ENCODE measurements at regions not wholly inside any gene's neighbourhood (a gene's known extent, or its start where the extent isn't known, plus 50 kb on each side); places are given as distances from the start of the nearest gene placed in this dataset.
"Not testable (repeated sequence)": the region's sequence is repeated elsewhere in the genome, so short reads cannot be mapped to it uniquely, and the experiment has no call there.

DNA sequence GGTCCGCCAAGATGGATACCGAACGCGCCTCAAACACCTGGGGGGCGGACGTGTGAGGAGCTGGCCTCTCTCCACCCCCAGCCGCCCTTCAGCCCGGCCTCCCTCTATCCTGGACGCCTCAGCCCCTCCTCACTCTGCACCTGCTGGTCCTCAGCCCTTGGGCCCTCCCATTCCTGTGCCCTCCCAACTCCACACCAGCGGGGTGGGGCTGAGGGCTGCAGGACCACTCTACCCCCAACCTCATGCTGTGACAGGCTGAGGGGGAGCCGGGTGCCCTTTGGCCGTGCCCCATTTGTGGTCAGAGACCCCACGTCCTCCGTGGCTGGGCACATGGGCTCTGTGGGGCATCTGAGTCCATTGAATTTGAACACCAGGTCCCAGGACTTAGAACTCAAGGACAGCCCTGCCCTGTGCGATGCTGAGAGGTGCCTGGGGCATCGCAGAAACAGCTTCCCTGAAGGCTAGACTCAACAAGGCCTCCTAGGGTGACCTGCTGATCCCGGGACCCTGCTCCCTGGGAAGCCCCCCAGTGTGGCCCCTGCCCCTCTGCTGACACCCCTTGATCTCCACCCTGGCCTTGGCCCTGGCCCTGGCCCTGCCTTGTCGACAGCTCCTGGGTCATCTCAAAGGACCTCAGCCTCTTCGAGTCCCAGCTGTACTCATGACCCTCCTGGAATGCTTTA, 82.0 kb upstream of the SFSWAP start:
- in situ Hi-C loops (cut with MboI; ENCODE audit: low sequenced_read_pairs, unreplicated experiment) = no loop called here
- TF ChIP-seq, protein P1, sequence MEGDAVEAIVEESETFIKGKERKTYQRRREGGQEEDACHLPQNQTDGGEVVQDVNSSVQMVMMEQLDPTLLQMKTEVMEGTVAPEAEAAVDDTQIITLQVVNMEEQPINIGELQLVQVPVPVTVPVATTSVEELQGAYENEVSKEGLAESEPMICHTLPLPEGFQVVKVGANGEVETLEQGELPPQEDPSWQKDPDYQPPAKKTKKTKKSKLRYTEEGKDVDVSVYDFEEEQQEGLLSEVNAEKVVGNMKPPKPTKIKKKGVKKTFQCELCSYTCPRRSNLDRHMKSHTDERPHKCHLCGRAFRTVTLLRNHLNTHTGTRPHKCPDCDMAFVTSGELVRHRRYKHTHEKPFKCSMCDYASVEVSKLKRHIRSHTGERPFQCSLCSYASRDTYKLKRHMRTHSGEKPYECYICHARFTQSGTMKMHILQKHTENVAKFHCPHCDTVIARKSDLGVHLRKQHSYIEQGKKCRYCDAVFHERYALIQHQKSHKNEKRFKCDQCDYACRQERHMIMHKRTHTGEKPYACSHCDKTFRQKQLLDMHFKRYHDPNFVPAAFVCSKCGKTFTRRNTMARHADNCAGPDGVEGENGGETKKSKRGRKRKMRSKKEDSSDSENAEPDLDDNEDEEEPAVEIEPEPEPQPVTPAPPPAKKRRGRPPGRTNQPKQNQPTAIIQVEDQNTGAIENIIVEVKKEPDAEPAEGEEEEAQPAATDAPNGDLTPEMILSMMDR (IDR thresholded peaks at IDR 0.05; ENCODE audit: borderline replicate concordance, control extremely low read depth, extremely low read depth, insufficient read depth, missing control alignments) = no peak
- peak; percentile 30 for DNase-seq (ENCODE audit: low spot score)

- TF ChIP-seq, protein P1 (IDR thresholded peaks at IDR 0.05; ENCODE audit: borderline replicate concordance, control extremely low read depth, extremely low read depth, insufficient read depth, missing control alignments) = no peak
- DNase-seq (ENCODE audit: low spot score) = no peak
- in situ Hi-C loops (cut with MboI; ENCODE audit: low sequenced_read_pairs, unreplicated experiment) = no loop called here
These were observed 79.7 kb upstream of the SFSWAP start for GRCh38 chr12:131631230-131631629.

DNA sequence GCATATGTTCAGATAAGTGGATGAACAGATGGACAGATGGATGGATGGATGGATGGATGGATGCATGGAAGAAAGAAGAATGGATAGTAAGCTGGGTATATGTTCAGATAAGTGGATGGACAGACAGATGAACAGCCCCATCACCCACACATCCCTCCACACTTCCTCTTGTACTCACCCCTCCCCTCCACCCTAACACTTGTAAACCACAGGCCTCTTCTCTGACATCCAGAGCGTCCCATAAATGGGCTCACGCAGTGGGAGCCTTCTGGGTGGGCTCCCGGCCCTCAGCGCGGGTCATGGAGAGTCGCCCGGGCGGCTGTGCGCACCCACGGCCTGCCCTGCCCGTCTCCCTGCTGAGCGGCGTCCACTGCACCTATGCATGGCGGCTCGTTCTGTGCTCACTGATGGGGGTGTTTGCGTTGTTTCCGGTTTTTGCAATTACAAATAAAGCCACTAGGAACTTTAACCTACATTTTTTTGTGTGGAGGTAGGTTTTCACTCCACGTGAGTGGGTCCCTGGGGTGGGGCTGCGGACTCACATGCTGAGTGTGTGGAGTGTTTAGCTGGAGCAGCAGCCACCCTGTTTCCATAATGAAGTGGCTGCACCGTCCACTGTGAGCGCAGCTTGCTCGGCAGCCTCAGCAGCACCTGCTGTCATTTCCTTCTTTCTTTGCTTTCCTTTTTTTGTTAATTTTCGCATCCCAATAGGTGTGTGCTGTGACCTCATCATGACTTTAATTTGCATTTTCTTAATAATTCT, 78.8 kb upstream of the SFSWAP start:
- DNase-seq (ENCODE audit: low spot score); in situ Hi-C loops (cut with MboI; ENCODE audit: low sequenced_read_pairs, unreplicated experiment): not testable (repeated sequence)

- DNase-seq (ENCODE audit: low spot score); in situ Hi-C loops (cut with MboI; ENCODE audit: low sequenced_read_pairs, unreplicated experiment): not testable (repeated sequence)
These were observed 78.3 kb upstream of the SFSWAP start for GRCh38 chr12:131632652-131633023.

GRCh38 chr12:131633610-131634009, 77.3 kb upstream of the SFSWAP start:
- not testable (repeated sequence) for DNase-seq (ENCODE audit: low spot score)

DNA sequence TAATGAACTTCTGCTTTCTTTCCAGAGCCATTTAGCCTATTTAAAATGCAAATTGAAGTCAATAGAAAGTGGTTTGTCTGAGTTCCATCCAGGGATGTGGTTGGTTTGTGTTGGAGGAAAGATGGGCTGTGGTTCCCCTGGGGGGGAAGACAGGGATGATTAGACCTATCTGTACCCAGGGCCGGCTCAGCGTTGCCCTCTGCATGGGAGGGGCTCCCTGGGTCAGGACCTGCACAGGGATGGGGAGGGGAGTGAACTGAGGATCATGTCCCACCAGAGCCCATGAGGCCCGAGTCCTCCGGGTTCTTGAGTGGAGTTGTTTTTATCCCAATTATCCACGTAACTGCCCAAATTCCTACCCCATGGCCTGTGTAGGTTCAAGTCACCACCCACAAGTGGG, 76.9 kb upstream of the SFSWAP start:
- TF ChIP-seq, protein P1 (IDR thresholded peaks at IDR 0.05; ENCODE audit: borderline replicate concordance, control extremely low read depth, extremely low read depth, insufficient read depth, missing control alignments) = no peak
- in situ Hi-C loops (cut with MboI; ENCODE audit: low sequenced_read_pairs, unreplicated experiment) = no loop called here
- DNase-seq (ENCODE audit: low spot score) = no peak

More at GRCh38 chr12:131633610-131634009, 77.3 kb upstream of the SFSWAP start:
- in situ Hi-C loops (cut with MboI; ENCODE audit: low sequenced_read_pairs, unreplicated experiment) = not testable (repeated sequence)

DNA sequence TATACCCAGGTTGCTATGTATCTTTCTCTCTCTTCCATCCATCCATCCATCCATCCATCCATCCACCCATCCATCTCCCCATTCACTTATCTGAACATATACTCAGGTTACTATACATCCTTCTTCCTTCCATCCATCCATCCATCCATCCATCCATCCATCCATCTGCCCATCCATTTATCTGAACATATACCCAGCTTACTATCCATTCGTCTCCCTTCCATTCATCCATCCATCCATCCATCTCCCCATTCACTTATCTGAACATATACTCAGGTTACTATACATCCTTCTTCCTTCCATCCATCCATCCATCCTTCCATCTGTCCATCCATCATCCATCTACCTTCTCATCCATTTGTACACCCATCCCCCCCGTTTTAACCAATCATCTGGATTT, 75.9 kb upstream of the SFSWAP start:
- in situ Hi-C loops (cut with MboI; ENCODE audit: low sequenced_read_pairs, unreplicated experiment); DNase-seq (ENCODE audit: low spot score): not testable (repeated sequence)

DNA sequence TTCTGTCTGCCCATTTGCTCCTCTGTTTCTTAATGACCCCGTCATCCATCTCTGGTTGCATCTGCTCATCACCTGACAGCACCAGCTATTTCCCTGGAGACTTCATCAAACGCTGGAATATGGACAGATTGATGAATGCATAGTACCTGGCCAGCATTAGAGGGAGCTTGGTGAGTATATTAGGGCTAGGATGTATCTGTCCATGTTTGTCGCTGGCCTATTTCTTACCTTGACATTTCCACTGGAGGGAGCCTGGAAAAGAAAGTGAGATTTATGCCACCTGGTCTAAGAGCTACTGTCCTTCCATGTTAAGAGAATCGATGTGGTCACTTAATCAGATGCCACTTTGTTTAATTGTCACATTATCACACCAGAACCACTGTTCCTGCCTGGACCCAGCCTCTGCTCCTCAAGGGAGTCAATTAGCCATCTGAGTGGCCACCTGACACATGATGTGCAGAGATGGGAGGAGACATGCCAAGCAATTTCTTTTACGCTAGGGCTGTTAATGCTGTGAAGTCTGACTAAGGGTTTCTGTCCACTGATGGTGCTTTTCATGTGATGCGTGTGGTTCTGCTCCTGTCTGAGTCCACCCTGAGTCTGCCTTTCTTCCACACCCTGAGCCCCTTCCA, 75.3 kb upstream of the SFSWAP start:
- TF ChIP-seq, protein P1 (IDR thresholded peaks at IDR 0.05; ENCODE audit: borderline replicate concordance, control extremely low read depth, extremely low read depth, insufficient read depth, missing control alignments) = no peak
- in situ Hi-C loops (cut with MboI; ENCODE audit: low sequenced_read_pairs, unreplicated experiment) = no loop called here
- no peak for DNase-seq (ENCODE audit: low spot score)

Measured in GM13976 (cell line).